Activated naive CD4-positive, alpha-beta T cell (primary cell): ENCODE measurements at regions not wholly inside any gene's neighbourhood (a gene's known extent, or its start where the extent isn't known, plus 50 kb on each side); places are given as distances from the start of the nearest gene placed in this dataset.

ENCODE experiments used
- DNase-seq, 4 experiments: peaks; one replicate each; lab custom pipeline; 2025; lab: John Stamatoyannopoulos, UW

- DNase-seq, result no peak
These were observed 122.1 kb upstream of the DYNLRB2 start for GRCh38 chr16:80418517-80419355.

GRCh38 chr16:80417706-80418271 lies 123.0 kb upstream of the DYNLRB2 start:
- DNase-seq, result no peak

- DNase-seq, result no peak
These were observed 132.8 kb upstream of the DYNLRB2 start for GRCh38 chr16:80408014-80408413.

- no peak for DNase-seq
These were observed 133.4 kb upstream of the DYNLRB2 start for GRCh38 chr16:80407265-80407987.

GRCh38 chr16:80404847-80405246 lies 135.9 kb upstream of the DYNLRB2 start:
- DNase-seq, result no peak

- no peak for DNase-seq
These were observed 136.9 kb upstream of the DYNLRB2 start for GRCh38 chr16:80403894-80404293.

DNA sequence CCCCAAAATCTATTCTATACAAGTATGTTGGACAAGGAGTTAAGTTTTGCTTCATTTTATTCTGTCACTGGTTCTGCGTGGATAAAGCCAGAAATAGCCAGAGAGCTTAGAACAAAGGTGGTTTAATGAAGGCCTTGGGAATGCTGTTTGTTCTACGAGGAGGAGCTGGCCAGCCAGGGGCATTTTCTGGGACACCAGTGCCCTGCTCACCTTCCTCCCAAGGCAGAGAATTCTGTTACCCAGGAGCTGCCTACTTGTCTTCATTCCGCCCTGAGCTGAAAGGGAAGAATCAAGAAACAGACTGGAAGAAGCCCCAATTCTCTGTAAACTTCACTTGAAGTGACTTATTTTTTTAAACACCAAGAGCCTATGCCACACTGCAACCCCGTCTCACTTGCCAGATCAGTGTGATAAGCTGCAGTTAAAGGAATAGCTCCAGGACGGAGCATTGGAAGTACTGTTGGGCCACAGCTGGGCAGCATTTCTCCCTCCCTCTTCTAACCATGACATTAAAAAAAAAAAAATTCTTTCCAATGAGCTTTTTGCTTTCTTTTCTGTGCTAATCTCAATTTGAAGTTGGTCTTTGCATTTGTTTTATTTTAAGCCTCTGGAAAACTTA lies 149.8 kb upstream of the DYNLRB2 start:
- no peak for DNase-seq

- DNase-seq, result no peak
These were observed 150.7 kb upstream of the DYNLRB2 start for GRCh38 chr16:80390046-80390445.

DNA sequence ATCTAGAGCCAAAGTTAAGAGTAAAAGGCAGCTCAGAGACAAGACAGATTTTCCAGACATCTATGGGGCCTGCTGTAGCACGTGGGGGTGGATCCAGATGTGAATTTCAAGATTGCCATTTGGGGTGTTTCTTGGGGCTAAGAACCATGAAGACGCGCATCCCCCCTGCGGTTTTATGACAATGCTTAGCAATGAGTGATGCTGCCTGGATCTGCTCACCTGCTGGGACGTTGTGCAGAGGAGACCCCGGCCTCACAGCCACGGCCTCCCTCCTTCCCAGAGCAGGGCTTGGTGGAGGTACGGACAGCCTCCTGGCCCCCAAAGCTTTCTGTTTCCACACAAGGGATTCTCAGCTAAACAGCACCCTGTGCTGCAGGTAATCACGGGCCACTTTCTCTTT lies 151.5 kb upstream of the DYNLRB2 start:
- no peak for DNase-seq

DNA sequence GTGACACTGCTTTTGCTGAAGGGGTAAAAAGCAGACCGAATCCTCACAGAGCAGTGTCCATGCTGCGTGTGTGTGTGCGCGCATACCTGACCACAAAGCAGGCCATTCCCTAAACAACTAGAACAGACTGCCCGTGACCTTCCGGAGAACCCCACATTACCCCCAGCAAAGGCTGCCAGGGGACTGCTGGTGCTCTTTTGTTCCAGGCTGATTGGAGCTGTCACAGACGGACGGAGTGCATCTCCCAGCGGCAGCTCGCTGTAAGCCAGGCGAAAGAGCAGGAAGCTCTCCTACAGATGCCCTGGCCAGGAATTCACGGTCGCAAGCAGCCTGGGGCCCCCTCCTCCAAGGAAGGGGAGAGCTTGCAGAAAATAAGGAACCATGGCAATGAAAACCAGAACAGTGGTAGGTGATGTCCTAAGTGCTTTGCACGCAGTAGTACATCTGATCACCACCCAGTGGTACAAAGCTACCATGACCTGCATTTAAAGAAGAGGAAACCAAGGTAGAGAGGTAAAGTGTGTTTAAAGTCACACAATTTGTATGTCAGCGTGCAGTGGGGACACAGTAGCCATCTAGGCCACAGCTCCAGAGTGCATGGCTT lies 153.4 kb upstream of the DYNLRB2 start:
- no peak for DNase-seq

DNA sequence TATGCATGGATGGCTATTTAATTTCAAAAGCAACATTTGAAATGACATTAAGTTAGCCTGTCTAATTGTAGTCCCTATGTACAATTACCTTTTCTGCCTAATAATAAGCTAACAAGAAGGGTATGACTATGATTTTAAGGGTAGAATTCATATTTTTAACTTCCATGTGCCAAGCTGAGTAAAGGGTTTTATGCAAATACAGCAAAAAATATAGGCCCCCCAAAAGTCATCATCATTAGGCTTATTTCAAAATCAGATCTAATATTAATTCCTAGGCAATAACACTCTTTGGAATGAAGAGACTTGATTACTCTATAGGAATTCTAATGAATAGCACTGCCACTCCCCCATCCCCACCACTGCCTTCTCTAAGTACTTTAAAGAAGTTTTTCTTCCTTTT lies 155.9 kb upstream of the DYNLRB2 start:
- no peak for DNase-seq

- DNase-seq, result no peak
These were observed 160.3 kb upstream of the DYNLRB2 start for GRCh38 chr16:80380514-80380913.

GRCh38 chr16:80377096-80377956 lies 163.5 kb upstream of the DYNLRB2 start:
- no peak for DNase-seq

- no peak for DNase-seq
These were observed 164.8 kb upstream of the DYNLRB2 start for GRCh38 chr16:80375973-80376372.

- DNase-seq, result no peak
These were observed 165.3 kb upstream of the DYNLRB2 start for GRCh38 chr16:80375513-80375912.

DNA sequence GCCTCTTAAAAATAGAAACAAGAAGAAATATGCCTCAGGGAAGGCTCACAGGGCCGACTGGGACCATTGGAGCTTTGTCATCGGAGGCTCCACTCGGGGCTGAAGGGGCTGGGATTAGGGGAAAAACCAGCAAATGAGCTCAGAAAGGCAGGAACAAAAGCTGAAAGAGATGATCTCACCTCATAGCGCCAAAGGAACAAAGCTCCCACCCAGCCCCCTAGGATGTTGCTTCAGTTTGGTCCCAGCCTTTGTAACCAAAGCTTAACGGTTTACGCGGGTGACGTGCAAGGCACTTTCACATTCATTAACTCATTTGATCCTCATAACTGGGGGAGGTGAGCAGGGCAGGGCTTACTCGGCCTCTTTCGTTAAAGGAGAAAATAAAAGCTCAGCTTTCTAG lies 168.5 kb upstream of the DYNLRB2 start:
- no peak for DNase-seq

- DNase-seq, result no peak
These were observed 171.4 kb upstream of the DYNLRB2 start for GRCh38 chr16:80369138-80369958.

DNA sequence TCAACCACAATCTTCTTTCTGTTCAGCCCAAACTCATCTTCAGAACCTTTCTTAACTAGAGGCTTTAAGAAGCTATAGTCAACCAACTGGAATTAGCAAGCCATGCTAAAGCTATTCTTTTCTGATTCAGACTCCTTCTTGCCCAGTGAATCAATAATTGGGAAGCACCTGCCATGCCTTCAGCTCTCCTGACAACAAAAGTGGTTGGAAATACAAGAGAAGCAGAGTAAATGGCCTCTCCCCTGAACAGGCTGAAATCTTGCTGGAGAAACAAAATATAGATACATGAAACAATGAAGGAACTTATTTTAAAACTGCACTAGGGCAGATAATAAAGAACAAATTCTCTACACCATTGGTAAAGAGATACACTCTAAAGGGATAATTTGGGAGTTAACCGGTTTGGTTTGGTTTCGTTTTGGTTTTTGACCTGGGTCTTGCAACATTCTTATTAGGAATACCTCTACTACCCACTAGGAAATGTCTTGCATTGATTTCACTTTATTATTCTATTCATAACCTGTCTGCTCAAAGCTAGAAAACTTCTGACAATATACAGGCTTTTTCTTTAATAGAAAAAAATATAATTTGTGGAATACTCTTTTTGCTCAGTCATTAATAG lies 173.6 kb upstream of the DYNLRB2 start:
- no peak for DNase-seq

GRCh38 chr16:80366023-80366422 lies 174.8 kb upstream of the DYNLRB2 start:
- DNase-seq, result no peak

GRCh38 chr16:80362816-80363215 lies 178.0 kb upstream of the DYNLRB2 start:
- no peak for DNase-seq
